NCI-H2227 (cell line): ENCODE measurements at regions not wholly inside any gene's neighbourhood (a gene's known extent, or its start where the extent isn't known, plus 50 kb on each side); places are given as distances from the start of the nearest gene placed in this dataset.
"Not testable (repeated sequence)": the region's sequence is repeated elsewhere in the genome, so short reads cannot be mapped to it uniquely, and the experiment has no call there.

Source experiments
- DNase-seq: peaks from one replicate; lab custom pipeline; 2025; ENCODE audit not compliant: unreplicated experiment; lab: John Stamatoyannopoulos, UW

DNA sequence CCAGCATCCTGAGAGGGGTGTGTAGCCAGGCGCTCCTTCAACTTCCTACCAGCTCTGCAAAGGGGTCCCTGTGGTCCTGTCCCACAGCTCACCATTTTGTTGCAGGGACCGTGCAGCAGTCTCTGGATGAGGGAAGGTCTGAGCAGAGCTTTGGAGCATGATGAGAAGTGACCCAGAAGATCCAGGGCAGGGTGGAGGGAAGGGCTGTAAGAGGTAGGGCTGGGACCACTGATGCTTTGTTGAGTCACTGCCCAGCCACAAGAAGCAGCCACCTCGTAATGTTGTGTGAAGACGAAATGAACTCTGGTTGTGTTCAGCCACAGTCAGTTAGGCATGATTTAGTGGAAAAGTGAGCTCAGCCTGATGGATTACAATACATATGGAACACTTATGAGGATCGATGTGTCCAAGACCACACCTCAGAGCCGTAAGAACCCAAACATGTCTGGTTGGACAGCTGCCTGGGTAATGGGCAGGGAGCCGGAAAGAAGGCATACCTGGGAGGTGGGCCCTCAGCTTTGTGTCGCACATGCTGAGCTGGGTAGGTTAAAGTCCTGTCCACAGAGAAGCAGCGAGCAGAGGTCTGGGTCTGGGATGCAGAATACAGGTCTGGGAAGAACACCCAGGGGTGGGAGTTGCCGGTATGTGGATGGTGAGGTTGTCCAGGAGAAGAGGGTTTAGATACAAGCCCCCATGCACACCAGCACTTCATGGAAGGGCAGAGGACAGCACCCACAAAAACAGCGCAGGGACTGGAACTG lies 250.1 kb downstream of the GADD45G start:
- no peak for DNase-seq

GRCh38 chr9:89856296-89856695 lies 251.5 kb downstream of the GADD45G start:
- DNase-seq: not testable (repeated sequence)

GRCh38 chr9:89856950-89857349 lies 252.1 kb downstream of the GADD45G start:
- not testable (repeated sequence) for DNase-seq

DNA sequence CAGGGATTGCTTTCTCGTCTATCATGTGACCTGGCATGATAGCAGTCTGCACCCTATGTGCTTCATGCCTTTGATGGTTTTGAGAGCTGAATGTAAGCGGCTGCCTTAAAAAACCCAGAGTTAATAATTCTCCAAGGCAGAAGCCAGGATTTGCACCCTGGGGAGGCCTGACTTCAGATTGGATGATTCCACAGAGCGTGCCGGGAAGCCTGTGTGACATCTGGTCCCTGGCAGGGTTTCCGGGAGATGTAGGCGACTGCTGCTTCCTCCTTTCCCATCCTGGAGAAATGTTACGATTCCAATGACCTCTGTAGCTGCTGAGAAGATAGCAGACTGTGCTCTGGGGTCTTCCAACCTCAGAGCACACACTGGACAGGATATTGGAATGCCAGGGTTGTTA lies 255.0 kb downstream of the GADD45G start:
- DNase-seq: not testable (repeated sequence)

DNA sequence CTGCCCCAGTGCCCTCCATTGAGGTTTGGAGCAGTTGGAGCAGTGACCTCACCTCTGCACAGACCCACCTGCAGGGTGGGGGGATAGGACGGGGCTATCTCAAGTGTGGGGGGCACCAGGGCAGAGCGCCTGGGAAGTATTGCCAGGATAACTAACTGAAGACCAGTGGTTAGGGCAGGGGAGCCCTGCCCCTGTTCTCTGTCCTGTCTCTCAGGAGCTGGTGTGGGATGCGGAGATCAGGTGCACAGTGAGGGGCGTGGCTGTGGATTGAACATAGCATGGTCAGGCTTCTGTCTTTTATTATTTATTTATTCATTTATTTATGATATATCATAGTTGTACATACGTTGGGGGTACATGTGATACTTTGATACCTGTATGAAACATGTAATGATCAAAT lies 256.6 kb downstream of the GADD45G start:
- not testable (repeated sequence) for DNase-seq

DNA sequence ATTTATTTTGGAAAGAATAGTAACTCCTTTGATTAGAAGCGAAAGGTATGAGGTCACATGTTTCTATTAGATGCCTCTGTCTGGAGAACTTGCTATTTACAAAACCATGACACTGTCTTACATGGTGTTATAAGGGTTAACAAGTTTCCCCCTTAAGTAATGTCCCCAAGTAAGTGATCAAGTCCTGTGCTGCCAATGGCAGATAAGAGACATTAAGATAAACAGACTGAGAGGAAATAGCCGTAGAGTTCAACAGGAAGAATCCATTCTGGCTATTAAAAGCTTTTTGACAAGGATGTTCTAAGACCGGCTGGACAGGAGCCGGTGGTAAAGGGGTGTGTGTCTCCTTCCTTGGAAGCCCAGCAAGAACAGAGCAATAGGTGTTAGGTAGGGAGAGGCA lies 257.5 kb downstream of the GADD45G start:
- DNase-seq: no peak

GRCh38 chr9:89863141-89863540 lies 258.3 kb downstream of the GADD45G start:
- DNase-seq: no peak

- no peak for DNase-seq
These were observed 259.0 kb downstream of the GADD45G start for GRCh38 chr9:89863837-89864236.

- no peak for DNase-seq
These were observed 259.4 kb downstream of the GADD45G start for GRCh38 chr9:89864257-89864656.

- DNase-seq: no peak
These were observed 259.9 kb downstream of the GADD45G start for GRCh38 chr9:89864731-89865130.

DNA sequence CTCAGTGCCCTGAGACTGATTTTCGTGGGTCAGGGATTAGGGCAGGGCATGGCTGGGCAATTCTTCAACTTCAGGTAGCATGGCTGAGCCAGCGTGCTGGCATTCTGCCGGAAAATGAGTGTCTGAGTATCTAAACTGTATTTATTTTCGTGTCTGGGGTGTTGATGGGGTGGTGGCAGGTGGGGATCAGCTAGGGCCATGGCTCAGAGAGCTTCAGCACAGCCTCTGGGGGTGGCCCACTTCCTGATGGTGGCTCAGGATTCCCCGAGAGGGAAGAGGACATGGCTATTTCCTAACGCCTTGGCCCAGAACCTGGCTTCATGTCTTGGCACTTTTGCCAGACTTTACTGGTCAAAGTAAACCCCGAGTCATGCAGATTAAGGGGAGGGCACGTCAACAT lies 260.5 kb downstream of the GADD45G start:
- no peak for DNase-seq

DNA sequence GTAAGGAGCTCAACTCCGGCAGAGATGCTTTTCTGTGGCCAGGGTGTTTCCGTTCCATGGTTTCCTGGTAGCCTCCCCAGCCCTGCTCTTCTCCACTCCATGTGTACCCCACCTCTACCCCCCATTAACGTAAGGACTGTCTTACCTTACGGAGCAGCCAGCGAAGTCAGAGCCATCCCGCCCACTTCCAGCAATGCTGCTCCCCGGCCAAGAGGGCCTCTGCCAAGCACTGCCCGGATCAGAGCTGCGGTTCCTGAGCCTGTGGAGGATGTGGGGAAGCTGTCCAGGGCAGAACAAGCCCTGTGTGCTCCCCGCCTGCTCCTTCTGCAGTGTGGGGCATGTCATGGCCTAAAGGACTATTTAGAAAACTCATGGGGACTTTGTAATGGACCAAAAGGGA lies 261.2 kb downstream of the GADD45G start:
- DNase-seq: no peak

DNA sequence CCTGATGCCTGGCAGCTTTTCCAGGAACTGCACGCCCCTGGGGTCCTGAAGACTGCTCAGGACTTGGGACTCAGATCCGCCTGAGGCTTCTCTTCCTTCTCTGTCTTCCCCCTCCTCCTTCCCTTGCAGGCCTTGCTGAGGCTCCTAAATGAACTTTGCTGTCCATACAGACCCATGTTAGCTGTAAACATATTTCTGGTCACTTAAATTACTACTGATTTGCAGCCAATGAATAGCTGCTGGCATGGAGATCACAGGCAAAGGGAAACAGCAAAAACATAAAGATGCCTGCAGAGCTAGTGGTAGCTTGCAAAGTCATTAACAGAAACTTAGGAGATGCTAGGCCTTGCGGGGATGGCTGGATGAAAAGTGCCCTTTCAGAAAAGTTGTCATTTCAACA lies 261.9 kb downstream of the GADD45G start:
- no peak for DNase-seq

- DNase-seq: no peak
These were observed 263.3 kb downstream of the GADD45G start for GRCh38 chr9:89868100-89868499.

DNA sequence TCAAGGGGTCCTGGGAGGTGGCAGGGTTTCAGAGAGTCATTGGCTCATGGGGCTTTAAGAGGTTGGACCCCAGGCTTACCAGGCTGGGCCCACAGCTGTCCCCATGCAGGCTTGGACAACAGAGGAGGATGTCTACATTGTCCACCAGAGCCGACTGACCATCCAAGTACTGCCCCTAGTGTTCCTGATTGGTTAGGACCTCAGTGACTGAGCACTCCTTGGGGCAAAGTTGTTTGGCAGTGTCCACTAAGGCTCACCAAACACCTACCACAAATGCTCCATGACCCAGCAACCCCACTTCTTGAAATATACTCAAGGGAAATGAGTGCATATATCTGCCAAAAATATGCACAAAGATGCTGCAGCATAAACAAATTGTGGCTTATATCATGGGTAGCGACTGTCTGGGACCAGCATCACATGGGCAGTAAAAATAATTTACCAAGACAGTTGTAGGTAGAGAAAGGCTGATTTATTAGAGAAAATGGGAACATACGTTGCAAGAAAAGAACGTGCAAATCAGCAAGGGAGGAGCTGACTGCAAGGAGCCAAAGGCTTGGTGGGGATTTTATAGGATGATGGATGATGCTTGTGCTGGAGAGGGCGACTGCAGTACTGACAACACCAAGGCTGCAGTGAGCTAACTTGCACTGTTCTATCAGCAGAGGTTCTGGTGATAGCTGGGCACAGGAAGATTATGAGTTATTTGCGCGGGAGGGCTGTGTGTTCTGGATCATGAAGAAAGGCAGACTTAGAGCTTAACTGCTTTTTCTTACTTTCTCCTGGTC lies 265.2 kb downstream of the GADD45G start:
- no peak for DNase-seq

DNA sequence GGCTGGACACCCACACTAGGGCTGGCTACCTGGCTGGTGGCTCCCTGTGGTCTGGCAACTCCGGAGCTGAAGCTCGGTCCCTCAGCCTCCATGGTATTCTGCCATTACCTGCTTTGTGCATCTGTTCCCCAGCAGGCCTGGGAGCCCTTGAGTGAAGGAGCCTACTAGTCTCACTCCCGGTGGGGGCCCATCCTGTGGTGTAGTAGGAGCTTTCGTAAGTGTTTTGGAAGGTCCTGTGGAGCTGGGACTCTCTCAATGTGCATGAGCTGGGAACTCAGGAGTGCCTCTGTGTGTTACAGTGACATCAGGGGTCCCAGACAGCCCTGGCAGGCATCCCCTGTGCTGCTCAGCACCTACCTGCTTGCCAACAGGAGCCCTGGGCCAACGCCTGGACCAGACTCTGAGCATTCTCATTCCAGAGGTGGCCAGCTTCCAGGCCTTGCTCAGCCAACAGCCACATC lies 267.1 kb downstream of the GADD45G start:
- DNase-seq: no peak

- DNase-seq: no peak
These were observed 267.7 kb downstream of the GADD45G start for GRCh38 chr9:89872426-89872912.

GRCh38 chr9:89872913-89873707 lies 268.3 kb downstream of the GADD45G start:
- DNase-seq: no peak

- no peak for DNase-seq
These were observed 269.0 kb downstream of the GADD45G start for GRCh38 chr9:89873801-89874200.

- no peak for DNase-seq
These were observed 269.8 kb downstream of the GADD45G start for GRCh38 chr9:89874351-89875321.
